ENCODE measurements at regions not wholly inside any gene's neighbourhood (a gene's known extent, or its start where the extent isn't known, plus 50 kb on each side); places are given as distances from the start of the nearest gene placed in this dataset.

- no peak overlapping the region for H4K8ac ChIP-seq (ENCODE audit: low read length)
- no peak overlapping the region for H3K27ac ChIP-seq (ENCODE audit: low read length, poor library complexity, severe bottlenecking)
- no peak overlapping the region for H3K4me3 ChIP-seq (ENCODE audit: insufficient read depth in 1 of 2, low read depth in 1 of 2, low read length in 2 of 2)
- no peak for DNase-seq
- 79% methylated on average over 1 of the region's 1 CpG for WGBS
- no peak overlapping the region for H2AFZ ChIP-seq (ENCODE audit: low read depth, low read length)
- no peak overlapping the region for H3K4ac ChIP-seq (ENCODE audit: low read depth in 1 of 2, low read length in 2 of 2)
- no peaks in the 10 kb centered on the region for H3K36me3 ChIP-seq (ENCODE audit: control insufficient read depth in 1 of 2, insufficient read depth in 2 of 2, low read depth in 1 of 2, low read length in 2 of 2)
- H3K9ac ChIP-seq (ENCODE audit: low read length): no peak overlapping the region
- H2BK15ac ChIP-seq (ENCODE audit: low read depth, poor library complexity, severe bottlenecking): no peak overlapping the region
- no peak overlapping the region for H3K4me2 ChIP-seq (ENCODE audit: low read length, poor library complexity, severe bottlenecking)
- no peak overlapping the region for H2BK12ac ChIP-seq (ENCODE audit: low read length in 2 of 2)
- no peak overlapping the region for H2BK120ac ChIP-seq (ENCODE audit: low read depth, low read length)
- H3K14ac ChIP-seq (ENCODE audit: low read length in 2 of 2): no peak overlapping the region
- H2BK5ac ChIP-seq (ENCODE audit: low read depth, low read length, poor library complexity, severe bottlenecking): no peak overlapping the region
- H3K4me1 ChIP-seq (ENCODE audit: control insufficient read depth, insufficient read depth, low read depth, low read length): no peaks in the 10 kb centered on the region
- no peaks in the 10 kb centered on the region for H3K27me3 ChIP-seq (ENCODE audit: control insufficient read depth in 1 of 2, insufficient read depth in 1 of 2, low read length in 2 of 2)
- H3K23ac ChIP-seq (ENCODE audit: low read length in 2 of 2): no peak overlapping the region
- no peaks in the 10 kb centered on the region for H3K9me3 ChIP-seq (ENCODE audit: control insufficient read depth, low read length)
- no peaks in the 10 kb centered on the region for H3K79me1 ChIP-seq (replicated peaks; ENCODE audit: low read length, poor library complexity, severe bottlenecking)
- H3K18ac ChIP-seq (ENCODE audit: low read depth in 1 of 2, low read length in 2 of 2): no peak overlapping the region
- H2AK5ac ChIP-seq (ENCODE audit: low read length, severe bottlenecking): no peak overlapping the region
- no peak overlapping the region for H4K91ac ChIP-seq (ENCODE audit: low read length)
Observed at GRCh38 chr1:60751306-60751705, 331.1 kb upstream of the NFIA start.

DNA sequence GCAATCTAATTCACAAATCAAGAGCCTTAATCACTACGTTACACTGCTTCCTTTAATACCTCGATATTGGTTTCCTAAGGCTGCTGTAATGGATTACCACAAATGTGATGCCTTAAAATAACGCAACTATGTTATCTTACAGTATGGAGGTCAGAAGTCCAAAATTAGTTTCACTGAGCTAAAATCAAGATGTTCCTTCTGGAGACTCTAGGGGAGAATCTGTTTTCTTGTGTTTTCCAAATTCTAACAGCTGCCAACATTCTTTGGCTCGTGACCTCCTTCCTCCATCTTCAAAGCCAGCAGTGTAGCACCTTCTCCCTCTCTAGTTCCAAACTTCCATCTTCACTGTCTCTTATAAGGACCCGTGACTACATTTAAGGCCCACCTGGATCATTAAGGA is 335.0 kb upstream of the NFIA start:
- Histone ChIP-seq H2BK15ac (ENCODE audit: low read depth, poor library complexity, severe bottlenecking) (no peak overlapping the region), H3K18ac (ENCODE audit: low read depth in 1 of 2, low read length in 2 of 2) (no peak overlapping the region), H3K4me1 (ENCODE audit: control insufficient read depth, insufficient read depth, low read depth, low read length) (no peaks in the 10 kb centered on the region), H3K27me3 (ENCODE audit: control insufficient read depth in 1 of 2, insufficient read depth in 1 of 2, low read length in 2 of 2) (no peaks in the 10 kb centered on the region), H3K4me2 (ENCODE audit: low read length, poor library complexity, severe bottlenecking) (no peak overlapping the region), H2BK12ac (ENCODE audit: low read length in 2 of 2) (no peak overlapping the region), H3K4me3 (ENCODE audit: insufficient read depth in 1 of 2, low read depth in 1 of 2, low read length in 2 of 2) (no peak overlapping the region), H2AK5ac (ENCODE audit: low read length, severe bottlenecking) (no peak overlapping the region), H2AFZ (ENCODE audit: low read depth, low read length) (no peak overlapping the region), H3K27ac (ENCODE audit: low read length, poor library complexity, severe bottlenecking) (no peak overlapping the region), H3K14ac (ENCODE audit: low read length in 2 of 2) (no peak overlapping the region), H2BK5ac (ENCODE audit: low read depth, low read length, poor library complexity, severe bottlenecking) (no peak overlapping the region), H4K8ac (ENCODE audit: low read length) (no peak overlapping the region), H2BK120ac (ENCODE audit: low read depth, low read length) (no peak overlapping the region), H3K36me3 (ENCODE audit: control insufficient read depth in 1 of 2, insufficient read depth in 2 of 2, low read depth in 1 of 2, low read length in 2 of 2) (no peaks in the 10 kb centered on the region), H3K9ac (ENCODE audit: low read length) (no peak overlapping the region), H3K23ac (ENCODE audit: low read length in 2 of 2) (no peak overlapping the region), H3K9me3 (ENCODE audit: control insufficient read depth, low read length) (no peaks in the 10 kb centered on the region), H3K4ac (ENCODE audit: low read depth in 1 of 2, low read length in 2 of 2) (no peak overlapping the region), H4K91ac (ENCODE audit: low read length) (no peak overlapping the region), H3K79me1 (replicated peaks; ENCODE audit: low read length, poor library complexity, severe bottlenecking) (no peaks in the 10 kb centered on the region)
- WGBS: 54% methylated on average over 2 of the region's 5 CpGs
- no peak for DNase-seq

- WGBS: 87% methylated on average over 13 of the region's 13 CpGs
- no peak overlapping the region for H3K4me3 ChIP-seq (ENCODE audit: insufficient read depth in 1 of 2, low read depth in 1 of 2, low read length in 2 of 2)
- no peak overlapping the region for H2BK120ac ChIP-seq (ENCODE audit: low read depth, low read length)
- H3K36me3 ChIP-seq (ENCODE audit: control insufficient read depth in 1 of 2, insufficient read depth in 2 of 2, low read depth in 1 of 2, low read length in 2 of 2): no peaks in the 10 kb centered on the region
- no peaks in the 10 kb centered on the region for H3K27me3 ChIP-seq (ENCODE audit: control insufficient read depth in 1 of 2, insufficient read depth in 1 of 2, low read length in 2 of 2)
- no peak overlapping the region for H2AK5ac ChIP-seq (ENCODE audit: low read length, severe bottlenecking)
- no peaks in the 10 kb centered on the region for H3K79me1 ChIP-seq (replicated peaks; ENCODE audit: low read length, poor library complexity, severe bottlenecking)
- no peak overlapping the region for H4K91ac ChIP-seq (ENCODE audit: low read length)
- H2BK5ac ChIP-seq (ENCODE audit: low read depth, low read length, poor library complexity, severe bottlenecking): no peak overlapping the region
- no peak overlapping the region for H3K27ac ChIP-seq (ENCODE audit: low read length, poor library complexity, severe bottlenecking)
- no peak overlapping the region for H4K8ac ChIP-seq (ENCODE audit: low read length)
- H3K9me3 ChIP-seq (ENCODE audit: control insufficient read depth, low read length): no peaks in the 10 kb centered on the region
- H2BK12ac ChIP-seq (ENCODE audit: low read length in 2 of 2): no peak overlapping the region
- no peak overlapping the region for H3K18ac ChIP-seq (ENCODE audit: low read depth in 1 of 2, low read length in 2 of 2)
- DNase-seq: no peak
- H3K23ac ChIP-seq (ENCODE audit: low read length in 2 of 2): no peak overlapping the region
- H2AFZ ChIP-seq (ENCODE audit: low read depth, low read length): no peak overlapping the region
- no peak overlapping the region for H3K9ac ChIP-seq (ENCODE audit: low read length)
- H3K4me1 ChIP-seq (ENCODE audit: control insufficient read depth, insufficient read depth, low read depth, low read length): no peaks in the 10 kb centered on the region
- no peak overlapping the region for H3K4ac ChIP-seq (ENCODE audit: low read depth in 1 of 2, low read length in 2 of 2)
- no peak overlapping the region for H3K14ac ChIP-seq (ENCODE audit: low read length in 2 of 2)
- H2BK15ac ChIP-seq (ENCODE audit: low read depth, poor library complexity, severe bottlenecking): no peak overlapping the region
- no peak overlapping the region for H3K4me2 ChIP-seq (ENCODE audit: low read length, poor library complexity, severe bottlenecking)
Observed at GRCh38 chr1:60746278-60746791, 336.0 kb upstream of the NFIA start.

- Histone ChIP-seq H2BK12ac (ENCODE audit: low read length in 2 of 2) (no peak overlapping the region), H4K91ac (ENCODE audit: low read length) (no peak overlapping the region), H3K14ac (ENCODE audit: low read length in 2 of 2) (no peak overlapping the region), H3K9me3 (ENCODE audit: control insufficient read depth, low read length) (no peaks in the 10 kb centered on the region), H3K23ac (ENCODE audit: low read length in 2 of 2) (no peak overlapping the region), H3K4me1 (ENCODE audit: control insufficient read depth, insufficient read depth, low read depth, low read length) (no peaks in the 10 kb centered on the region), H2AFZ (ENCODE audit: low read depth, low read length) (no peak overlapping the region), H3K9ac (ENCODE audit: low read length) (no peak overlapping the region), H3K4ac (ENCODE audit: low read depth in 1 of 2, low read length in 2 of 2) (no peak overlapping the region), H3K18ac (ENCODE audit: low read depth in 1 of 2, low read length in 2 of 2) (no peak overlapping the region), H3K4me2 (ENCODE audit: low read length, poor library complexity, severe bottlenecking) (no peak overlapping the region), H3K4me3 (ENCODE audit: insufficient read depth in 1 of 2, low read depth in 1 of 2, low read length in 2 of 2) (no peak overlapping the region), H2BK15ac (ENCODE audit: low read depth, poor library complexity, severe bottlenecking) (no peak overlapping the region), H3K79me1 (replicated peaks; ENCODE audit: low read length, poor library complexity, severe bottlenecking) (no peaks in the 10 kb centered on the region), H4K8ac (ENCODE audit: low read length) (no peak overlapping the region), H2BK120ac (ENCODE audit: low read depth, low read length) (no peak overlapping the region), H3K27ac (ENCODE audit: low read length, poor library complexity, severe bottlenecking) (no peak overlapping the region), H2BK5ac (ENCODE audit: low read depth, low read length, poor library complexity, severe bottlenecking) (no peak overlapping the region), H2AK5ac (ENCODE audit: low read length, severe bottlenecking) (no peak overlapping the region), H3K27me3 (ENCODE audit: control insufficient read depth in 1 of 2, insufficient read depth in 1 of 2, low read length in 2 of 2) (no peaks in the 10 kb centered on the region), H3K36me3 (ENCODE audit: control insufficient read depth in 1 of 2, insufficient read depth in 2 of 2, low read depth in 1 of 2, low read length in 2 of 2) (no peaks in the 10 kb centered on the region)
- no peak for DNase-seq
- 53% methylated on average over 2 of the region's 2 CpGs for WGBS
Observed at GRCh38 chr1:60745484-60745883, 336.9 kb upstream of the NFIA start.
